B cell (primary cell): ENCODE measurements at regions not wholly inside any gene's neighbourhood (a gene's known extent, or its start where the extent isn't known, plus 50 kb on each side); places are given as distances from the start of the nearest gene placed in this dataset.

Source experiments
- ATAC-seq: fragments of 200-7000 bp; cut with Tn5 transposase; one replicate; pipeline ENCODE4 v1.10.0; 2021; ENCODE audit warnings: low read depth, mild to moderate bottlenecking, moderate number of reproducible peaks, moderate library complexity
- CTCF ChIA-PET: fragments of 350-600 bp; sonication (Branson Sonifier 250); formaldehyde crosslinking; loops from one replicate; lab custom pipeline; 2021; ENCODE audit warnings: antibody characterized with exemption, inconsistent platforms; lab: Charles Lee
- POLR2A ChIA-PET: fragments of 350-600 bp; sonication (Branson Sonifier 250); formaldehyde crosslinking; loops from one replicate; lab custom pipeline; 2021; ENCODE audit warnings: antibody characterized with exemption; lab: Charles Lee
- DNase-seq: peaks from one replicate; pipeline ENCODE4 v3.0.0; 2013
- H2AFZ ChIP-seq: 2 replicates; pipeline ENCODE4 v1.6.1; 2012; ENCODE audit warnings: mild to moderate bottlenecking, low read depth, low read length; ENCODE audit not compliant: insufficient read depth, poor library complexity, severe bottlenecking
- H3K27ac ChIP-seq, 2 donors: 1 replicate in 1 of 2; 2 replicates in 1 of 2; pipeline ENCODE4 v1.5.1; 2012 to 2013; ENCODE audit warnings: low read length in 2 of 2, mild to moderate bottlenecking in 2 of 2, moderate library complexity in 1 of 2
- H3K27me3 ChIP-seq, 4 experiments: fragments of 200-600 bp in 1 of 4; sonication (generic) in 1 of 4; replicated peaks in 1 of 4; 1 replicate in 2 of 4; 2 replicates in 2 of 4; pipeline versions ENCODE4 v1.6.1 to v1.7.0; 2013 to 2016; ENCODE audit warnings: low read length in 3 of 4, mild to moderate bottlenecking in 2 of 4, mixed read lengths in 1 of 4, moderate library complexity in 1 of 4; ENCODE audit not compliant: insufficient read depth in 4 of 4, control insufficient read depth in 3 of 4; ENCODE audit errors: control extremely low read depth in 1 of 4
- H3K36me3 ChIP-seq, 2 experiments: replicated peaks in 1 of 2; 1 replicate in 1 of 2; 2 replicates in 1 of 2; pipeline versions ENCODE4 v1.6.1 to v1.7.1; 2013; ENCODE audit warnings: low read length in 1 of 2; ENCODE audit not compliant: insufficient read depth in 2 of 2, control insufficient read depth in 1 of 2; ENCODE audit errors: control extremely low read depth in 1 of 2, extremely low read depth in 1 of 2
- H3K4me1 ChIP-seq, 2 donors: fragments of 200-600 bp in 1 of 2; sonication (generic) in 1 of 2; 1 replicate in 1 of 2; 2 replicates in 1 of 2; pipeline versions ENCODE4 v1.5.1 to v1.6.1; 2013 to 2017; ENCODE audit warnings: low read length in 2 of 2; ENCODE audit not compliant: control insufficient read depth in 2 of 2, insufficient read depth in 2 of 2
- H3K4me2 ChIP-seq: replicated peaks from 2 replicates; pipeline ENCODE3; 2012; ENCODE audit warnings: mild to moderate bottlenecking, low read depth, low read length; ENCODE audit not compliant: poor library complexity, severe bottlenecking
- H3K4me3 ChIP-seq, 5 experiments: fragments of 200-600 bp in 1 of 5; sonication (generic) in 1 of 5; 1 replicate in 3 of 5; 2 replicates in 2 of 5; pipeline versions ENCODE4 v1.5.1 to v1.7.0; 2011 to 2016; ENCODE audit warnings: low read length in 4 of 5, mild to moderate bottlenecking in 4 of 5, low read depth in 2 of 5, control low read depth in 1 of 5, moderate library complexity in 1 of 5; ENCODE audit not compliant: insufficient read depth in 1 of 5; ENCODE audit errors: control extremely low read depth in 1 of 5, extremely low read depth in 1 of 5
- H3K79me2 ChIP-seq: fragments of 200-600 bp; sonication (generic); one replicate; pipeline ENCODE4 v1.6.0; 2016; ENCODE audit warnings: low read length; ENCODE audit not compliant: control insufficient read depth, insufficient read depth
- H3K9ac ChIP-seq: fragments of 200-600 bp; sonication (generic); 2 replicates; pipeline ENCODE4 v1.6.1; 2017; ENCODE audit warnings: mild to moderate bottlenecking, low read length, moderate library complexity
- H3K9me3 ChIP-seq, 3 donors: one replicate each; pipeline versions ENCODE4 v1.6.1 to v1.7.1; 2013; ENCODE audit warnings: low read length in 2 of 3; ENCODE audit not compliant: control insufficient read depth in 2 of 3, insufficient read depth in 1 of 3; ENCODE audit errors: control extremely low read depth in 1 of 3
- H4K20me1 ChIP-seq: 2 replicates; pipeline ENCODE4 v1.6.0; 2012; ENCODE audit warnings: mild to moderate bottlenecking, low read length; ENCODE audit not compliant: insufficient read depth, control insufficient read depth, poor library complexity, severe bottlenecking
- H3K27ac Mint-ChIP-seq: one replicate; pipeline ENCODE4 v1.8.0; 2021; ENCODE audit warnings: mixed read lengths
- H3K27me3 Mint-ChIP-seq: one replicate; pipeline ENCODE4 v1.8.0; 2021; ENCODE audit warnings: mixed read lengths
- H3K4me1 Mint-ChIP-seq: one replicate; pipeline ENCODE4 v1.8.0; 2021; ENCODE audit warnings: mixed read lengths
- H3K4me3 Mint-ChIP-seq: one replicate; pipeline ENCODE4 v1.8.0; 2021; ENCODE audit warnings: mixed read lengths
- H3K9me3 Mint-ChIP-seq: one replicate; pipeline ENCODE4 v1.8.0; 2022; ENCODE audit warnings: mixed read lengths; ENCODE audit not compliant: insufficient read depth
- CTCF ChIP-seq: fragments of 200-600 bp; IDR thresholded peaks from one replicate; pipeline ENCODE4 v1.8.0; 2022; ENCODE audit warnings: antibody characterized with exemption, mild to moderate bottlenecking
- EZH2 ChIP-seq: IDR thresholded peaks from 2 replicates; pipeline ENCODE4 v1.6.1; 2012; ENCODE audit warnings: borderline replicate concordance, low read depth, mild to moderate bottlenecking, moderate library complexity, low read length; ENCODE audit not compliant: insufficient read depth, poor library complexity, severe bottlenecking
- WGBS: methylation state at CpG from one replicate; pipeline ENCODE4 v1.1.5; 2013; ENCODE audit warnings: missing lambda C conversion rate; ENCODE audit not compliant: insufficient coverage; 5-methylcytosine and 5-hydroxymethylcytosine counted together
- intact Hi-C: fragments of 100-400 bp; cut with micrococcal nuclease; formaldehyde crosslinking; loops from one replicate; pipeline ENCODE4 v1.10.0; 2022

- Histone ChIP-seq H4K20me1 (no peaks in the 10 kb centered on the region), H3K9me3 (no peaks in the 10 kb centered on the region), H2AFZ (no peak overlapping the region), H3K4me2 (no peak overlapping the region), H3K4me1 (no peaks in the 10 kb centered on the region), H3K79me2 (no peaks in the 10 kb centered on the region), H3K9ac (no peak overlapping the region), H3K27me3 (no peaks in the 10 kb centered on the region), H3K4me3 (no peak overlapping the region), H3K27ac (no peak overlapping the region), H3K36me3 (no peaks in the 10 kb centered on the region)
- ChIA-PET CTCF (no interaction called here), POLR2A (no interaction called here)
- ATAC-seq (no peak), DNase-seq (no peak)
- intact Hi-C loops: no loop called here
- TF ChIP-seq EZH2 (no peak), CTCF (no peak)
- WGBS: no CpG with 5 or more reads among the region's 1 CpG
- Mint-ChIP-seq H3K4me1 (no peaks in the 10 kb centered on the region), H3K4me3 (no peak overlapping the region), H3K27me3 (no peaks in the 10 kb centered on the region), H3K27ac (no peak overlapping the region), H3K9me3 (no peaks in the 10 kb centered on the region)
Observed at GRCh38 chr6:128712898-128713297, 170.0 kb upstream of the LAMA2 start.

- TF ChIP-seq EZH2 (no peak), CTCF (no peak)
- H3K4me3 ChIP-seq: no peak overlapping the region
- CTCF ChIA-PET: no interaction called here
- H2AFZ ChIP-seq: no peak overlapping the region
- no peak overlapping the region for H3K27ac ChIP-seq
- WGBS: no CpG with 5 or more reads among the region's 3 CpGs
- intact Hi-C loops: no loop called here
- H3K4me2 ChIP-seq: no peak overlapping the region
- no peaks in the 10 kb centered on the region for H3K4me1 ChIP-seq
- H3K79me2 ChIP-seq: no peaks in the 10 kb centered on the region
- H3K9me3 ChIP-seq: no peaks in the 10 kb centered on the region
- Mint-ChIP-seq H3K4me3 (no peak overlapping the region), H3K4me1 (no peaks in the 10 kb centered on the region), H3K27ac (no peak overlapping the region), H3K27me3 (no peaks in the 10 kb centered on the region), H3K9me3 (no peaks in the 10 kb centered on the region)
- no peaks in the 10 kb centered on the region for H3K27me3 ChIP-seq
- H3K36me3 ChIP-seq: no peaks in the 10 kb centered on the region
- H3K9ac ChIP-seq: no peak overlapping the region
- POLR2A ChIA-PET: no interaction called here
- ATAC-seq (no peak), DNase-seq (no peak)
- H4K20me1 ChIP-seq: no peaks in the 10 kb centered on the region
Observed at GRCh38 chr6:128711149-128711548, 171.8 kb upstream of the LAMA2 start.
